ENCODE measurements at regions not wholly inside any gene's neighbourhood (a gene's known extent, or its start where the extent isn't known, plus 50 kb on each side); places are given as distances from the start of the nearest gene placed in this dataset.
A peak's percentile ranks its signal among the peaks of the same experiment; 100 is the strongest.

DNA sequence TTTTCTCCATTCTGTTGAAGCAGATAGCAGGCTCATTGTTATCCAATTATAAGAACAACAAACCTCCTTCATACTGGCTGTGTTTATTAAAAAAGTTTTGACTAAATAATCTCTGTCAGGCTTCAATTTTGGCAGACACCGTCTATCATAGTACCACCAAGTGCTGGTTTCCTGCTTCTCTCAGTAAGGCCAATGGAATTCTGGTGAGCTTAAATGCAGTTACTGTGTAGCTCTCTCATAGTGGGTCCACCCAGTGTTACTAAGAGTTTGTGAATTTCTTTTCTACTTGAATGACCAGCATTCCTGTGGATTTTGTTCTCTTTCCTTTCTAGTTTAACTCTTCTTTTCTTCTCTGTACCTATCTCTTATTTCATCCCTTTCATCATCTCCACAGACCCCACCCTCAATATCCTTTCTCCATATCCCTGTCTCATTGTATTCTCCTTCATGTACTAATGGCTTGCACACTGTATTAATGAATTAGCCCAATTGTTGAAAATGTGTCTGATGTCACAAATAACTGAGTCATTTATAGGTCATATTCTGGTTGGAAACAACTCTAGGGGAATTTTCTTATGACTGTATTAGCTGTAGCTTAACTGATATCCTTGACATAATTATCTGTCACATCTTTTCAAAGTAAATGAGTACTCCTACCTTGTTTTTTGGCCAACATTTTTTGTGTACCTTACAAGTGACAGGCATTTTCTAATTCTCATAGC lies 372.1 kb downstream of the FAT3 start:
- TF ChIP-seq, protein P1, sequence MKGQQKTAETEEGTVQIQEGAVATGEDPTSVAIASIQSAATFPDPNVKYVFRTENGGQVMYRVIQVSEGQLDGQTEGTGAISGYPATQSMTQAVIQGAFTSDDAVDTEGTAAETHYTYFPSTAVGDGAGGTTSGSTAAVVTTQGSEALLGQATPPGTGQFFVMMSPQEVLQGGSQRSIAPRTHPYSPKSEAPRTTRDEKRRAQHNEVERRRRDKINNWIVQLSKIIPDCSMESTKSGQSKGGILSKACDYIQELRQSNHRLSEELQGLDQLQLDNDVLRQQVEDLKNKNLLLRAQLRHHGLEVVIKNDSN (IDR thresholded peaks at IDR 0.05; ENCODE audit: borderline replicate concordance, low read depth), result no peak
- TF ChIP-seq MAX (IDR thresholded peaks at IDR 0.05; ENCODE audit: low read depth) (no peak), SIN3A (IDR thresholded peaks at IDR 0.05; ENCODE audit: borderline replicate concordance, low read depth, low read length) (no peak)
- TF ChIP-seq, protein P2, sequence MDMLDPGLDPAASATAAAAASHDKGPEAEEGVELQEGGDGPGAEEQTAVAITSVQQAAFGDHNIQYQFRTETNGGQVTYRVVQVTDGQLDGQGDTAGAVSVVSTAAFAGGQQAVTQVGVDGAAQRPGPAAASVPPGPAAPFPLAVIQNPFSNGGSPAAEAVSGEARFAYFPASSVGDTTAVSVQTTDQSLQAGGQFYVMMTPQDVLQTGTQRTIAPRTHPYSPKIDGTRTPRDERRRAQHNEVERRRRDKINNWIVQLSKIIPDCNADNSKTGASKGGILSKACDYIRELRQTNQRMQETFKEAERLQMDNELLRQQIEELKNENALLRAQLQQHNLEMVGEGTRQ (IDR thresholded peaks at IDR 0.05; ENCODE audit: borderline replicate concordance, low read depth, low read length), result no peak
- Histone ChIP-seq H3K4me1 (ENCODE audit: control insufficient read depth in 1 of 2, insufficient read depth in 2 of 2, low read depth in 1 of 2, low read length in 1 of 2) (no peaks in the 10 kb centered on the region), H3K4me2 (no peak overlapping the region), H3K79me2 (ENCODE audit: insufficient read depth) (no peaks in the 10 kb centered on the region), H4K20me1 (ENCODE audit: insufficient read depth) (no peaks in the 10 kb centered on the region), H3K4me3 (ENCODE audit: low read depth in 2 of 2, low read length in 1 of 2) (no peak overlapping the region), H3K27ac (ENCODE audit: low read depth in 2 of 2, low read length in 1 of 2) (peak overlapping the region in 1 of 2 experiments; percentile 54; a peak in 2 of 4 replicates), H3K36me3 (replicated peaks in 1 of 2; ENCODE audit: control insufficient read depth in 1 of 2, insufficient read depth in 2 of 2, low read length in 1 of 2) (no peaks in the 10 kb centered on the region), H3K9me2 (no peaks in the 10 kb centered on the region), H2AFZ (ENCODE audit: low read depth) (no peak overlapping the region), H3K9me3 (no peaks in the 10 kb centered on the region), H3F3A (replicated peaks; ENCODE audit: insufficient read depth) (peaks cover 6% of the 10 kb centered on the region), H3K27me3 (ENCODE audit: insufficient read depth) (no peaks in the 10 kb centered on the region), H3K9ac (no peak overlapping the region)
- ChIA-PET CTCF (no interaction called here), POLR2A (no interaction called here)
- WGBS (ENCODE audit: low lambda C conversion rate), result 25% methylated on average over 1 of the region's 1 CpG
- no peak for DNase-seq

DNA sequence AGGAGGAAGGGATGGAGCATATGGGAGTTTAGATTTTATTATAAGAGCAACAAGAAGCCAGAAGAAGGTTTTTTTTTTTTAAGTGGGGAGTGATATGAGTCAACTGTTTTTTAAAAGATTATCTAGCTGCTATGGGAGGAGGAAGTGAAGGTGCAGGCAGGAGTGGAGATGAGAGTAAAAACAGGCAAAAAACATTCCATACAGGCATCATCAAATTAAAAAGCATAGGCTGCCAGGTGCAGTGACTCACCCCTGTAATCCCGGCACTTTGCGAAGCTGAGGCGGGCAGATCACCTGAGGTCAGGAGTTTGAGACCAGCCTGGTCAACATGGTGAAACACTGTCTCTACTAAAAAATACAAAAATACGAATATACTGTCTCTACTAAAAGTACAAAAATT lies 368.4 kb upstream of the MTNR1B start:
- no peaks in the 10 kb centered on the region for H3K9me2 ChIP-seq
- H4K20me1 ChIP-seq (ENCODE audit: insufficient read depth), result no peaks in the 10 kb centered on the region
- no peak for DNase-seq
- no peak overlapping the region for H3K4me3 ChIP-seq (ENCODE audit: low read depth in 2 of 2, low read length in 1 of 2)
- H3K4me1 ChIP-seq (ENCODE audit: control insufficient read depth in 1 of 2, insufficient read depth in 2 of 2, low read depth in 1 of 2, low read length in 1 of 2), result no peaks in the 10 kb centered on the region
- ChIA-PET POLR2A (no interaction called here), CTCF (no interaction called here)
- no peak overlapping the region for H3K4me2 ChIP-seq
- WGBS (ENCODE audit: low lambda C conversion rate), result 90% methylated on average over 4 of the region's 4 CpGs
- H3K36me3 ChIP-seq (replicated peaks in 1 of 2; ENCODE audit: control insufficient read depth in 1 of 2, insufficient read depth in 2 of 2, low read length in 1 of 2), result no peaks in the 10 kb centered on the region
- H3K79me2 ChIP-seq (ENCODE audit: insufficient read depth), result no peaks in the 10 kb centered on the region
- H3K9ac ChIP-seq, result no peak overlapping the region
- no peak for TF ChIP-seq RCOR1 (IDR thresholded peaks at IDR 0.05; ENCODE audit: low read length)
- TF ChIP-seq, protein P3, sequence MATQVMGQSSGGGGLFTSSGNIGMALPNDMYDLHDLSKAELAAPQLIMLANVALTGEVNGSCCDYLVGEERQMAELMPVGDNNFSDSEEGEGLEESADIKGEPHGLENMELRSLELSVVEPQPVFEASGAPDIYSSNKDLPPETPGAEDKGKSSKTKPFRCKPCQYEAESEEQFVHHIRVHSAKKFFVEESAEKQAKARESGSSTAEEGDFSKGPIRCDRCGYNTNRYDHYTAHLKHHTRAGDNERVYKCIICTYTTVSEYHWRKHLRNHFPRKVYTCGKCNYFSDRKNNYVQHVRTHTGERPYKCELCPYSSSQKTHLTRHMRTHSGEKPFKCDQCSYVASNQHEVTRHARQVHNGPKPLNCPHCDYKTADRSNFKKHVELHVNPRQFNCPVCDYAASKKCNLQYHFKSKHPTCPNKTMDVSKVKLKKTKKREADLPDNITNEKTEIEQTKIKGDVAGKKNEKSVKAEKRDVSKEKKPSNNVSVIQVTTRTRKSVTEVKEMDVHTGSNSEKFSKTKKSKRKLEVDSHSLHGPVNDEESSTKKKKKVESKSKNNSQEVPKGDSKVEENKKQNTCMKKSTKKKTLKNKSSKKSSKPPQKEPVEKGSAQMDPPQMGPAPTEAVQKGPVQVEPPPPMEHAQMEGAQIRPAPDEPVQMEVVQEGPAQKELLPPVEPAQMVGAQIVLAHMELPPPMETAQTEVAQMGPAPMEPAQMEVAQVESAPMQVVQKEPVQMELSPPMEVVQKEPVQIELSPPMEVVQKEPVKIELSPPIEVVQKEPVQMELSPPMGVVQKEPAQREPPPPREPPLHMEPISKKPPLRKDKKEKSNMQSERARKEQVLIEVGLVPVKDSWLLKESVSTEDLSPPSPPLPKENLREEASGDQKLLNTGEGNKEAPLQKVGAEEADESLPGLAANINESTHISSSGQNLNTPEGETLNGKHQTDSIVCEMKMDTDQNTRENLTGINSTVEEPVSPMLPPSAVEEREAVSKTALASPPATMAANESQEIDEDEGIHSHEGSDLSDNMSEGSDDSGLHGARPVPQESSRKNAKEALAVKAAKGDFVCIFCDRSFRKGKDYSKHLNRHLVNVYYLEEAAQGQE (IDR thresholded peaks at IDR 0.05; ENCODE audit: low read depth, low read length), result no peak
- TF ChIP-seq MXI1 (IDR thresholded peaks at IDR 0.05; ENCODE audit: low read depth, low read length), result no peak
- no peak for TF ChIP-seq TCF12 (IDR thresholded peaks at IDR 0.05)
- TF ChIP-seq, protein P1 (IDR thresholded peaks at IDR 0.05; ENCODE audit: borderline replicate concordance, low read depth), result no peak
- TF ChIP-seq CHD2 (IDR thresholded peaks at IDR 0.05; ENCODE audit: low read length, partially characterized antibody), result no peak
- no peak for TF ChIP-seq SMC3 (IDR thresholded peaks at IDR 0.05; ENCODE audit: low read depth, low read length)
- no peak for TF ChIP-seq FOSL2 (IDR thresholded peaks at IDR 0.05; ENCODE audit: borderline replicate concordance, low read depth)
- no peak for TF ChIP-seq RFX5 (IDR thresholded peaks at IDR 0.05; ENCODE audit: low read length)
- TF ChIP-seq RXRA (IDR thresholded peaks at IDR 0.05; ENCODE audit: borderline replicate concordance, low read depth), result no peak
- H2AFZ ChIP-seq (ENCODE audit: low read depth), result no peak overlapping the region
- no peaks in the 10 kb centered on the region for H3K9me3 ChIP-seq
- H3K27me3 ChIP-seq (ENCODE audit: insufficient read depth), result no peaks in the 10 kb centered on the region
- no peak overlapping the region for H3K27ac ChIP-seq (ENCODE audit: low read depth in 2 of 2, low read length in 1 of 2)
- H3F3A ChIP-seq (replicated peaks; ENCODE audit: insufficient read depth), result peaks cover 6% of the 10 kb centered on the region

Measured in SK-N-SH (cell line).